ENCODE measurements at regions not wholly inside any gene's neighbourhood (a gene's known extent, or its start where the extent isn't known, plus 50 kb on each side); places are given as distances from the start of the nearest gene placed in this dataset.

GRCh38 chr7:32241636-32242035, 171.4 kb upstream of the PDE1C start:
- TF ChIP-seq CTCF (IDR thresholded peaks at IDR 0.05): no peak
- no peak for TF ChIP-seq EP300 (IDR thresholded peaks at IDR 0.05)

Measured in suprapubic skin (tissue), 3 donors.